Activated CD4-positive, alpha-beta T cell treated with anti-CD3 and anti-CD28 coated beads, Interleukin-2, amount 50 U/mL, for 1 hour (primary cell): ENCODE measurements at regions not wholly inside any gene's neighbourhood (a gene's known extent, or its start where the extent isn't known, plus 50 kb on each side); places are given as distances from the start of the nearest gene placed in this dataset.
A peak's percentile ranks its signal among the peaks of the same experiment; 100 is the strongest.

Experiments
- DNase-seq: peaks from one replicate; pipeline ENCODE4 v3.0.0-alpha.2; 2020

GRCh38 chr5:56617998-56618397, 197.4 kb upstream of the MAP3K1 start:
- DNase-seq: no peak

DNA sequence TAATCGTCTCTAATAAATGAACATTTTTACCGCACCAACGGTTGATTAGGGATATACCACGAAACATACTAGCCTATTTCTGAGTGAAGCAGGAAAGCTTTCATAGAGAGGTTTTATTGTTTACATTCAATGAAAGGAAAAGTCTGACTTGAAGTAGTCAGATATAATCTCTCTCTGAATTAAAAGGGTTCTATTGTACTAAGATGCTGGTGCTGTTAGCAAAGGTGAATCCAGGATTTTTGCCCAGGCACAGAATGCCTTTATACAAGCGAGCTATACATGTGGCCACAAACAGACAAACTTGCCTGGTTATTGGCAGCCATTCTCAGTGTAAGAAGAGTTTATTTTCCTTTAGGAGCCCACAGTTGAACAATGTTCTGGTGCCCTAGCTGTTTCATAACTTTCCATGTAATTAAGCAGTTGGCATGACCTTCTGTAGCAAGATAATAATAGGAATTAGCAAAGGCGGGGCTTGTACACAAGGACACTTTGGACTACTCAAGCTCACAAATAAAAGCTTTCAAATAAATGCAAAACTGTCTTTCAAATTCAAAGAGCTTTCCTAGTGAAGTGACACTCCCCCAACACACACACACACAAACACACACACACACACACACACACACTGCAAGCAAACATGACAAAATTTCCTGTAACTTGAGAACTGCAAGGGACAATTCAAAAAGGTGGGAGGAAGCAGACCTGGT, 198.7 kb upstream of the MAP3K1 start:
- DNase-seq: no peak

DNA sequence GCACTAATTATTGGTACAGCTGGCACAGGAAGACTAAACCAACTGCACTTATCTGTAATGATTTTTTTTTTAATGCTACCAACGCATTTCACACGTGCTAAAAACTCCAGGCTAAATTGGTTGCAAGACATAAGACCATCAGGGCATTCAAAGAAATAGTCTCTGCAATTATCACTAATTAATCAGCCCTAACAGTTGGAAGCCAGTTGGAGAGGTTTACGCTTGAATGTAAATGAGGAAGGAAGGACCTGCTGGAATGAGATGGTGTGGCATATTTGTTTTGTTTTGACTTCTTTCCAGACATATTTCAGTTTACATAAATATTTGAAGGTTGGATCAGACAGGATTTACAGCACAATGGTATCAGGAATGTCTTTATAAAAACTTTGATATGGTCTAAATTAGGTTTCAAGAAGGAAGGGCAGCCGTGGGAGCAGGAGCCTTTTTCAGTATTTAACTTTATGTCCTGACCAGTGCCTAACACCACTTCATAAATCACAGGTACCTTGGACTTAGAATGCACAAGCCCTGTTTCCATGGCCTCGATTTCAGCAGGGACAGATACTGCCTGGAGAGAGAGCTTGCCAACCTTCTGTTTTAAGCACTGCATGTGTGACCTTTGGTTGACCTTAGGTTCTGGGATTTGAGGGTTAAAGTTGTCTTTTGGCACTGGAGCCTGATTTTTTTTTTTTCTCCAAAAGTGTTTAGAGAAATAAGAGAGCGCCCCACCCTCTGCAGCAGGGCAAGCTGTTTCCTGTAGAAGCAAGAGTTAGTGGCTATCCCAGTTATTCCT, 199.8 kb upstream of the MAP3K1 start:
- no peak for DNase-seq

DNA sequence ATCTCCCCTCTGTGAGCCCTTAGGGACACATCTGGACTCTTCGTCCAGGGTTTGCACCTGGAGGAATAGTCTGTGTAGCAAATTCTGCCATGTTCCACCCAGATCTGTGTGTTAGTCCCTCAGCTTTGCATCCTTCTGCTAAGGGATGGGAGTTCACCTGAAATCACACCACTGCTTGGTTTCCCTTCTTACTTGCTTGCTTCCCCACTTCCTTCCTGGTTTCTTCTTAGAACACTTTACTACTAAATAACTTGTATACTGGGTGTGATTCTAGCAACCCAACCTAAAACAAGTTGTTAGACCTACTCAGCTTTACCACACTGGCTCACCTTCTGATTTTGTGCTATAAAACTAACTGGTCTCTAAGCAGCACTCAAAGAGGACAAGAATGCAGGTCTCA, 202.6 kb upstream of the MAP3K1 start:
- DNase-seq: no peak

GRCh38 chr5:56612353-56612752, 203.0 kb upstream of the MAP3K1 start:
- DNase-seq: no peak

- DNase-seq: no peak
These were observed 205.2 kb upstream of the MAP3K1 start for GRCh38 chr5:56610093-56610698.

DNA sequence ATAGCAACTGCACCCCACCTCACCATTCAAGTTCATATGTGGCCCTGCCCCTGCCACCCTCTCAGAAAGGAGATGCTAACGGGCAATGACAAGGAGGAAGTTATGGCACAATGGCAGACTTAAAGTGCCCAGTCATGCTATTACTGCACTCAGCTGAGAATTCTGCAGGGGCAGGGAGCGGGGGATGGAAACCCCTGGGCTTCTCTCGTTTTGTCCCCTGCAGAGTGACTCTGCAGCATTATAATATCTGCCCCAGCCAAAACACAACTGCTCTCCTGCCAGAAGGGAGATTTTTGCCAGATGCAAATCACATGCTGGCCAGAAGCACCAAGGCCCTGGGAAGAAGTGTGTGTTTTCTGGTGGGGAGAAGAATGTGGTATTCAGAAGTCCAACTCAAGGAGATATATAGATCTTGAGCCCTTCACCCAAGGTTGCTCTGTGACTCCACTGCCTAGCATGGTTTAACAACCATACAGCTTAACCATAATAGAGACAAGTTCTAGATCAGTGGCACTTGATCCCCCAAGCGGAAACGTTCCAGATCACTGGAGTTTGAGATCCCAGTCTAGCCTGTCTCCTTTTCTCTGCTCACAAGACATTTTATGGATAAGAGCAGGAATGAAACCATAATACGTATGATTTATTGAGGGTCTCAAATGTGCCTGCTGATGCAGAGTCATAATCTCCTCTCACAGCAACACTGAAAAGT, 207.0 kb upstream of the MAP3K1 start:
- no peak for DNase-seq

GRCh38 chr5:56607551-56607950, 207.8 kb upstream of the MAP3K1 start:
- DNase-seq: no peak

GRCh38 chr5:56607074-56607473, 208.3 kb upstream of the MAP3K1 start:
- no peak for DNase-seq

DNA sequence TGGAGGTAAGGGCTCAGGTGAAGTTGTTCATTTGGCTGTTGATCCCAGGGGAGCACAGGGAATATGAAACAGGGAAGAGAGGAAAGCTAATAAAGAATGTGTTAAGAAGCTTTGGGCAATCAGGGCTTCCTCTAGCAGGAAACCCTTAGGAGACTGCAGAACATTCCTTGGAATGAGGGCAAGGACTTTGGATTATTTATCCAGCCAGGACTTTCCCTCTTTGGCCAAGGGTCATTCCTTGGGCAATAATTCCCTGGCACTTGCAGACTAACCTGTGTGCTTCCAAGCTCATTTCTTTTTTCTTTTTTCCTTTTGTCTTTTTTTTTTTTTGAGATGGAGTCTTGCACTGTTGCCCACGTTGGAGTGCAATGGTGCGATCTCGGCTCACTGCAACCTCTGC, 209.2 kb upstream of the MAP3K1 start:
- DNase-seq: no peak

DNA sequence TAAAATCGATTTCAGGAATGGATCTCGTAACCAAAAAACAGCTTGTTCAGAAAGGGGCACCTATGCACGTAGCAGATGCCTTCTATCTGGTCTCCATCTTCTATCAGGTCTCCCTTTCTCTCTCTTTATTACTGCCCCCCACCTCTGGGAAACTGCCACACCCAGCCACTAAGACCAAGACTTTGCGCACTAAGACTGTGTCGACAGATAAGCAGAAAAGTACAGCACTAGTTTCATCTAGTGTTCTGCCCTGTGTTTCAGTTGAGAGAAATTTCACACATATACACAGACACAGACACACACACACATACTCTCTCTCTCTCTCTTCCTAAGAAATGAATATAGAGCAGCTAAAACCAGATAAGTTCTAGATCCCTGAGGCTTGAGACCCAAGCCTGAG, 210.1 kb upstream of the MAP3K1 start:
- DNase-seq: no peak

- no peak for DNase-seq
These were observed 213.7 kb upstream of the MAP3K1 start for GRCh38 chr5:56601641-56602071.

- DNase-seq: no peak
These were observed 216.4 kb upstream of the MAP3K1 start for GRCh38 chr5:56598941-56599340.

DNA sequence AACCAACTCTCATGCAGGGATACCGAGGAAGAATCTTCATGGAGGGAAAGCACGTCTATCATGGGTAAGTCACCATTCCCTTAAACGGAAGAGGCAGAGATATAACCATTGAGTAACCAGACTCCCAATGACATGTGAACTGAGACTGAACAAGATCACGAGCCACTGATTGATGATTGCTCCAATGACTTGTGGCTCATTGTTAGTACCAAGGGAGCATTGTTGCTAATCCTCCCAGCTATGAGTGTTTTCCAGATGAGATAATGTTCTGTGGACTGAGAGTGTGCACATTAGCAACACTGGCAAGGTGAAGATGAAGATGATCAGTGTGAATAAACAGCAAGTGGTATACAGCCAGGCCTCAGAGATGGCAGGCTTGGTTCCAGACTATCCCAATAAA, 219.2 kb upstream of the MAP3K1 start:
- no peak for DNase-seq

- no peak for DNase-seq
These were observed 219.8 kb upstream of the MAP3K1 start for GRCh38 chr5:56595566-56595965.

GRCh38 chr5:56594792-56595191, 220.6 kb upstream of the MAP3K1 start:
- DNase-seq: no peak

DNA sequence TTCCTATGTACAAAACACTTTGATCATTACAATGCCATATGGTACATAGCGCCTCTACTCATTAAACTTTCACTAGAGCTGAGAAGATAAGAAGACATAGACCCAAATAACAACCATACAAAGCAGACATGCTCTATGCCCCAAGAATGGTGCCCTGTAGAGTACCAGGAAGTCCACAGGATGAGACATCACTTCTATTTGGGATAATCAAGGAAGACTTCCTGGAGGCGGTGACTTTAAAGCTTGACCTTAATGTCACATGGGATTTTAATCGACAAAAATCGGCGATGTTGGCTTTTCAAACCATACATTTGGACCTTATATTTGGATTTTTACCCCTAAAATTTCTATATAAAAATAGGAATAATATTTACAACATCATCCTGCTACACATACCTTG, 224.3 kb upstream of the MAP3K1 start:
- no peak for DNase-seq

- DNase-seq: no peak
These were observed 225.9 kb upstream of the MAP3K1 start for GRCh38 chr5:56589481-56589860.

DNA sequence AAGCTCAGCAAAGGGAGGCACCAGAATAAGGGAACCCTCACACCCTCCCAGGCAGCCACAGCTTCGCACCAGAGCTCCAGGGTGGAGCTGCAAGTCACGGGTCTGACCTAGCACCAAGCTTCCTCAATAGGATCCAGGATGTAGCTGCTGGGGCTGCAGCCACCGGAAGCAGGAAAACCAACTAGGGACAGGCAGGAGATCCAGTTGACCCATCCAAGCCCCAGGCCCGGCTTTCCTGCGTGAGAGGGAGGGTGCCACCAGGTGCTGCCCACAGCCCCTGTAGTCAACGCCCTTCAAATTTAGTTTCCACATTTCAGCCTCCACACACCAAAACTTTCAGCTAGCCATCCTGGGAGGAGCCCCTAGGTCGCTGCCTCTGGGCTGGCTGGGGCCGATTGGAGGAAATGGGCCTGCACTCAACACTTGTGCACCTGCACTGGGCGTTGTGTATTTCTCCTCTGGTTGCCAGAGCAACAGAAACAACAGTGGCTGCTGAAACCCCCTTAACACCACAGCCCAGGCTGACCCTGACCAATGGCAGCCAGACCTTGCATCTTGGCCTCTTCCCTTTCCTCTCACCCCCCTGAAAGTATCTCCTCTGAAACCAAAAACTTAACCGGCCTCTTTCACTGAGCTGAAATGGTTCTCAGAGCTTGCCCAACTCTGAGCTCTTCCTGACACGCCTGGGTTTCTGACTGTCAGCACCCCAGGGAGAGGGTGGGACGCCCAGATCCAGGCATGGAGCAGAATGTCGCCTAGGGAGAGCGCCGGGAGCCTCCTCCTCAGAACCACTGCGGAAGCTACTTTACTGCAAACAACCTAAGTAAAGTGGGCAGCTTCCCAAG, 226.5 kb upstream of the MAP3K1 start:
- peak; percentile 64 for DNase-seq

DNA sequence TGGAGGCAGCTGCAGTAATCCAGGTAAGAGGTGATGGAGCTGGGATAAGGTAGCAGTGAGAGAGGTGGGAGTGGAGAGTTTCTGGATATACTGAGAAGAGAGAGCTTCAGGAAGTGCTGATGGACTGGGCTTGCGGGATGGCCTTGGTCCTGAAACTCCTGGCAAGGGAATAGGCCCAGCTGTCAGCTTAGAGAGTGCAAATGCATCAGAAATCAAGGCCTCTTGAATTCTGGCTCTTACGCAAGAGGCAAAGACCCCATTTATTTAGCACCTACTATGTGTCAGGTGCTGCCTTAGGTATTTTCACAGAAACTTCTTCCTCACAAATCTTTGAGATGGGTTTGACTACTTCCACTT, 227.2 kb upstream of the MAP3K1 start:
- no peak for DNase-seq

GRCh38 chr5:56587381-56588130, 227.8 kb upstream of the MAP3K1 start:
- no peak for DNase-seq
